RWPE2 (cell line): ENCODE measurements at regions not wholly inside any gene's neighbourhood (a gene's known extent, or its start where the extent isn't known, plus 50 kb on each side); places are given as distances from the start of the nearest gene placed in this dataset.

ENCODE experiments used
- ATAC-seq: fragments of 200-7000 bp; cut with Tn5 transposase; 3 replicates; pipeline ENCODE4 v1.9.1; 2021; ENCODE audit warnings: low read depth
- DNase-seq: peaks from one replicate; pipeline ENCODE4 v3.0.0-alpha.2; 2020; ENCODE audit warnings: low spot score
- H3K27ac ChIP-seq: fragments of 450-650 bp; 2 replicates; pipeline ENCODE4 v1.5.1; 2017; ENCODE audit warnings: mild to moderate bottlenecking; ENCODE audit not compliant: poor library complexity, severe bottlenecking
- H3K27me3 ChIP-seq: fragments of 250-450 bp; sonication (Bioruptor Pico); 2 replicates; pipeline ENCODE4 v1.5.1; 2021; ENCODE audit warnings: mild to moderate bottlenecking, moderate library complexity; ENCODE audit not compliant: insufficient read depth, poor library complexity, severe bottlenecking
- H3K36me3 ChIP-seq: fragments of 250-450 bp; sonication (Bioruptor Pico); 2 replicates; pipeline ENCODE4 v1.5.1; 2020; ENCODE audit warnings: low read depth, mild to moderate bottlenecking, moderate library complexity
- H3K4me1 ChIP-seq: fragments of 250-450 bp; sonication (Bioruptor Pico); 2 replicates; pipeline ENCODE4 v1.5.1; 2021; ENCODE audit warnings: mild to moderate bottlenecking, moderate library complexity; ENCODE audit not compliant: insufficient read depth, poor library complexity, severe bottlenecking
- H3K4me3 ChIP-seq: fragments of 250-450 bp; sonication (Bioruptor Pico); 2 replicates; pipeline ENCODE4 v1.5.1; 2021; ENCODE audit warnings: mild to moderate bottlenecking, moderate library complexity; ENCODE audit not compliant: severe bottlenecking
- H3K9me3 ChIP-seq: fragments of 250-450 bp; sonication (Bioruptor Pico); 2 replicates; pipeline ENCODE4 v1.5.1; 2021; ENCODE audit warnings: mild to moderate bottlenecking, moderate library complexity; ENCODE audit not compliant: severe bottlenecking
- CTCF ChIP-seq: fragments of 450-650 bp; IDR thresholded peaks from one replicate; pipeline ENCODE4 v1.5.1; 2017; ENCODE audit warnings: mild to moderate bottlenecking, moderate library complexity; ENCODE audit not compliant: poor library complexity, severe bottlenecking

- Histone ChIP-seq H3K9me3 (no peaks in the 10 kb centered on the region), H3K27me3 (no peaks in the 10 kb centered on the region), H3K27ac (peak overlapping the region; percentile 85), H3K4me3 (no peak overlapping the region), H3K4me1 (peaks cover 34% of the 10 kb centered on the region), H3K36me3 (no peaks in the 10 kb centered on the region)
- DNase-seq, result no peak
- TF ChIP-seq CTCF, result no peak
- ATAC-seq, result no peak
Observed at GRCh38 chr1:182185136-182185535, 123.6 kb upstream of the ZNF648 start.

- Histone ChIP-seq H3K36me3 (no peaks in the 10 kb centered on the region), H3K9me3 (no peaks in the 10 kb centered on the region), H3K4me1 (peaks cover 34% of the 10 kb centered on the region), H3K27me3 (no peaks in the 10 kb centered on the region), H3K4me3 (no peak overlapping the region), H3K27ac (no peak overlapping the region)
- no peak for TF ChIP-seq CTCF
- no peak for ATAC-seq
- DNase-seq, result no peak
Observed at GRCh38 chr1:182183606-182184005, 122.1 kb upstream of the ZNF648 start.

GRCh38 chr1:182182311-182182710 is 120.8 kb upstream of the ZNF648 start:
- ATAC-seq, result no peak
- no peaks in the 10 kb centered on the region for H3K36me3 ChIP-seq
- no peak overlapping the region for H3K4me3 ChIP-seq
- no peaks in the 10 kb centered on the region for H3K9me3 ChIP-seq
- no peak for DNase-seq
- H3K27ac ChIP-seq, result no peak overlapping the region
- no peak for TF ChIP-seq CTCF
- H3K27me3 ChIP-seq, result no peaks in the 10 kb centered on the region
- H3K4me1 ChIP-seq, result peaks cover 34% of the 10 kb centered on the region

GRCh38 chr1:182181167-182181572 is 119.7 kb upstream of the ZNF648 start:
- DNase-seq (no peak), ATAC-seq (peak; percentile 92)
- peak overlapping the region; percentile 57 for H3K27ac ChIP-seq
- H3K4me1 ChIP-seq, result peaks cover 28% of the 10 kb centered on the region
- H3K4me3 ChIP-seq, result no peak overlapping the region
- no peaks in the 10 kb centered on the region for H3K9me3 ChIP-seq
- no peak for TF ChIP-seq CTCF
- no peaks in the 10 kb centered on the region for H3K27me3 ChIP-seq
- no peaks in the 10 kb centered on the region for H3K36me3 ChIP-seq

- no peak for TF ChIP-seq CTCF
- ATAC-seq (peak; percentile 90), DNase-seq (peak; percentile 72)
- Histone ChIP-seq H3K4me3 (no peak overlapping the region), H3K27ac (peak overlapping the region; percentile 92), H3K4me1 (peaks cover 37% of the 10 kb centered on the region), H3K9me3 (no peaks in the 10 kb centered on the region), H3K27me3 (no peaks in the 10 kb centered on the region), H3K36me3 (no peaks in the 10 kb centered on the region)
Observed at GRCh38 chr1:182175361-182175931, 113.9 kb upstream of the ZNF648 start.
